HepG2 (cell line): ENCODE measurements at regions not wholly inside any gene's neighbourhood (a gene's known extent, or its start where the extent isn't known, plus 50 kb on each side); places are given as distances from the start of the nearest gene placed in this dataset.

ENCODE experiments used
- ATAC-seq: fragments of 200-7000 bp; cut with Tn5 transposase; 3 replicates; pipeline ENCODE4 v1.9.1; 2020; ENCODE audit warnings: mild to moderate bottlenecking, moderate library complexity
- BruUV-seq: library from RNA; stranded (reverse); fragments of 400-500 nt; replicated peaks from 2 replicates; lab custom pipeline; 2021; lab: Mats Ljungman, UMichigan
- CTCF ChIA-PET: fragments of 300-600 bp; formaldehyde crosslinking; extraction: SDS; loops from one replicate; lab custom pipeline; 2021; ENCODE audit warnings: low total read pairs, inconsistent platforms, low intra/inter-chr PET ratio; lab: Yijun Ruan, JAX
- POLR2A ChIA-PET: fragments of 350-600 bp; sonication (Branson Sonifier 250); formaldehyde crosslinking; loops from one replicate; lab custom pipeline; 2020; ENCODE audit warnings: antibody characterized with exemption, inconsistent platforms; lab: Yijun Ruan, JAX
- DNase-seq: peaks from one replicate; pipeline ENCODE4 v3.0.0-alpha.2; 2015; ENCODE audit warnings: low spot score
- FAIRE-seq: peaks from 3 replicates; lab custom pipeline; 2011; peaks lifted over from hg19 to GRCh38; lab: Jason Lieb, UNC
- H2AFZ ChIP-seq: one replicate; pipeline ENCODE4 v1.6.1; 2011; ENCODE audit warnings: low read length, inconsistent platforms
- H3K27ac ChIP-seq: fragments of 300-600 bp; 3 replicates; pipeline ENCODE4 v1.8.0; 2011; ENCODE audit warnings: mixed run types, mild to moderate bottlenecking, mixed read lengths, low read length, inconsistent platforms; ENCODE audit not compliant: insufficient read depth; ENCODE audit errors: extremely low read length
- H3K27me3 ChIP-seq, 2 experiments: fragments of 200-600 bp in 1 of 2; 2 replicates in 1 of 2; 3 replicates in 1 of 2; pipeline versions ENCODE4 v1.6.0 to v1.8.0; 2011; ENCODE audit warnings: low read length in 2 of 2, mild to moderate bottlenecking in 2 of 2, moderate library complexity in 2 of 2, inconsistent platforms in 1 of 2; ENCODE audit not compliant: insufficient read depth in 2 of 2, control insufficient read depth in 1 of 2
- H3K36me3 ChIP-seq, 2 experiments: fragments of 200-600 bp in 1 of 2; replicated peaks in 1 of 2; 2 replicates in 1 of 2; 3 replicates in 1 of 2; pipeline versions ENCODE4 v1.5.1 to v1.8.0; 2011; ENCODE audit warnings: low read length in 2 of 2, inconsistent platforms in 1 of 2; ENCODE audit not compliant: insufficient read depth in 2 of 2, control insufficient read depth in 1 of 2
- H3K4me1 ChIP-seq: 2 replicates; pipeline ENCODE4 v1.5.1; 2012; ENCODE audit warnings: low read length, inconsistent platforms; ENCODE audit not compliant: insufficient read depth
- H3K4me2 ChIP-seq: 2 replicates; pipeline ENCODE4 v1.6.0; 2011; ENCODE audit warnings: low read depth, low read length, inconsistent platforms
- H3K4me3 ChIP-seq, 3 experiments: fragments of 200-600 bp in 1 of 3; sonication (generic), shearing (Covaris generic) in 1 of 3; replicated peaks in 1 of 3; 2 replicates each; pipeline ENCODE4 v1.5.1; 2011 to 2016; ENCODE audit warnings: low read length in 3 of 3, inconsistent platforms in 2 of 3, low read depth in 2 of 3, mild to moderate bottlenecking in 2 of 3, control low read depth in 1 of 3, mixed read lengths in 1 of 3; ENCODE audit not compliant: insufficient read depth in 1 of 3
- H3K79me2 ChIP-seq: one replicate; pipeline ENCODE4 v1.6.1; 2011; ENCODE audit warnings: low read length, inconsistent platforms; ENCODE audit not compliant: insufficient read depth
- H3K9ac ChIP-seq: 2 replicates; pipeline ENCODE4 v1.6.0; 2011; ENCODE audit warnings: mild to moderate bottlenecking, low read depth, low read length, inconsistent platforms; ENCODE audit not compliant: insufficient read depth
- H3K9me3 ChIP-seq: 2 replicates; pipeline ENCODE4 v1.5.1; 2012; ENCODE audit warnings: mild to moderate bottlenecking, low read length
- H4K20me1 ChIP-seq: 2 replicates; pipeline ENCODE4 v1.6.0; 2011; ENCODE audit warnings: inconsistent platforms, mild to moderate bottlenecking, low read length, moderate library complexity; ENCODE audit not compliant: insufficient read depth
- FOXO4 ChIP-seq: sonication (generic); formaldehyde crosslinking; conservative IDR thresholded peaks from 2 replicates; pipeline ENCODE4 v1.8.1; 2023; ENCODE audit warnings: missing genetic modification reagents
- NFYB ChIP-seq: sonication (generic); formaldehyde crosslinking; IDR thresholded peaks from 2 replicates; pipeline ENCODE4 v1.4.0; 2020; ENCODE audit warnings: missing genetic modification reagents
- PHF8 ChIP-seq: sonication (generic); formaldehyde crosslinking; IDR thresholded peaks from 2 replicates; pipeline ENCODE4 v1.5.0; 2020; ENCODE audit warnings: missing genetic modification reagents
- PRDM10 ChIP-seq: sonication (generic); formaldehyde crosslinking; IDR thresholded peaks from 2 replicates; pipeline ENCODE4 v1.4.0; 2020; ENCODE audit warnings: low read depth, missing genetic modification reagents
- PRMT3 ChIP-seq: sonication (generic); formaldehyde crosslinking; IDR thresholded peaks from 2 replicates; pipeline ENCODE4 v1.8.1; 2022; ENCODE audit warnings: low read depth, mild to moderate bottlenecking, moderate library complexity, missing genetic modification reagents, borderline replicate concordance
- XRCC5 ChIP-seq: fragments of 200-400 bp; formaldehyde crosslinking; optimal IDR thresholded peaks from 2 replicates; pipeline ENCODE3; 2017; ENCODE audit warnings: mild to moderate bottlenecking, low read length
- WGBS: methylation state at CpG from one replicate; pipeline ENCODE4 v1.1.6; 2017; ENCODE audit warnings: low lambda C conversion rate; 5-methylcytosine and 5-hydroxymethylcytosine counted together
- in situ Hi-C: cut with HindIII; loops from 2 replicates; pipeline ENCODE4 v1.10.0; 2017; ENCODE audit warnings: low pct_unique_long_range_greater_than_20kb; ENCODE audit not compliant: extremely low pct_ligation_motif_present
- intact Hi-C: fragments of 100-400 bp; cut with micrococcal nuclease; formaldehyde crosslinking; loops from one replicate; pipeline ENCODE4 v1.10.0; 2022; ENCODE audit not compliant: unreplicated experiment

GRCh38 chr16:22663389-22664064, 150.4 kb upstream of the HS3ST2 start:
- FAIRE-seq = no peak
- ATAC-seq = no peak; the same call in 2 of the 3 replicates
- Histone ChIP-seq H3K9ac (no peak overlapping the region), H3K79me2 (no peaks in the 10 kb centered on the region), H3K4me2 (no peak overlapping the region), H3K9me3 (no peaks in the 10 kb centered on the region), H3K4me1 (no peaks in the 10 kb centered on the region), H2AFZ (no peak overlapping the region), H3K27ac (no peak overlapping the region), H3K27me3 (peaks cover 0 to 56% of the 10 kb centered on the region in 2 experiments; a peak in 4 of 5 replicates), H3K36me3 (no peaks in the 10 kb centered on the region), H3K4me3 (no peak overlapping the region), H4K20me1 (no peaks in the 10 kb centered on the region)
- POLR2A ChIA-PET = no interaction called here
- TF ChIP-seq FOXO4 (CRISPR knock-in tag) (0 out of 2 replicates have a peak, but pooled peaks have one; percentile 61), PRDM10 (CRISPR knock-in tag) (no peak), NFYB (CRISPR knock-in tag) (no peak), PRMT3 (CRISPR knock-in tag) (no peak), XRCC5 (no peak), PHF8 (CRISPR knock-in tag) (no peak)
- intact Hi-C loops (no loop called here), in situ Hi-C loops (no loop called here)
- DNase-seq = no peak
- CTCF ChIA-PET = no interaction called here
- no TSS peak for BruUV-seq
- 28% methylated on average over 6 of the region's 6 CpGs for WGBS
